ENCODE measurements at regions not wholly inside any gene's neighbourhood (a gene's known extent, or its start where the extent isn't known, plus 50 kb on each side); places are given as distances from the start of the nearest gene placed in this dataset.

GRCh38 chr1:87165177-87165576 lies 163.5 kb upstream of the LMO4 start:
- Histone ChIP-seq H3K36me3 (ENCODE audit: control insufficient read depth, insufficient read depth, low read length) (no peaks in the 10 kb centered on the region), H3K4me3 (ENCODE audit: low read length) (no peak overlapping the region), H3K27me3 (ENCODE audit: control insufficient read depth, insufficient read depth, low read length) (no peaks in the 10 kb centered on the region), H3K4me1 (ENCODE audit: control insufficient read depth, insufficient read depth, low read length) (no peaks in the 10 kb centered on the region), H3K9ac (ENCODE audit: low read length) (no peak overlapping the region), H3K27ac (ENCODE audit: low read depth, low read length) (no peak overlapping the region)

DNA sequence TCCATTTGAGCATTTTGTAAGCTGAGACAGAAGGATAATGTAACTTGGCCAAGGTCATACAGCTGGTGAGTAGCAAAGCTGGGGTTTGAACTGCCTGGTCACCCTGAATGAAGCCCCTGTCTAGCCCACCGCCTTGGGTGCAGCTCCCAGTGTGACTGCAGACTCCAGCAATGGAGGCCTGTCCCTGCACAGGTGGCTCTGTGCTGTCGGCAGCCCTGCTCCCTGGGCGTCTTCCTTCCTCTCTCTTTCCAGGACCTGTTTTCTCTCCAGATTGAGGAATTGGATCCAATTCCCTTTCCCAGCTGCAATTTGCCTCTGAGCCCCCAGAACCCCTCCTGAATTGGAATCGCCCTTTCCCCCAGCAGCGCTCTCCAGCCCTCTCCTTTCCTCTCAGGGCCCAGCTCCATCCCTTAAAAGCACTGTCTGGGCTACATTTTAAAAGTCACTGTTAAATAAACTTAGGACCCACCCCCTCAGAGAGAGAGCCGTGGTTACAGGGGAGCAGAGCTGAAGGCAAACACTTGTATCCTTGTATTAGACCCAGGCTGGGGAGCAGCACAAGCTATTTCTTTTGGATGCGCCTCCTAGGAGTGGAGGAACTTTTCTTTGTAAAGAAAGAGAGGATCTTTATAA lies 161.4 kb upstream of the LMO4 start:
- Histone ChIP-seq H3K9ac (ENCODE audit: low read length) (no peak overlapping the region), H3K27ac (ENCODE audit: low read depth, low read length) (no peak overlapping the region), H3K27me3 (ENCODE audit: control insufficient read depth, insufficient read depth, low read length) (no peaks in the 10 kb centered on the region), H3K4me1 (ENCODE audit: control insufficient read depth, insufficient read depth, low read length) (no peaks in the 10 kb centered on the region), H3K36me3 (ENCODE audit: control insufficient read depth, insufficient read depth, low read length) (no peaks in the 10 kb centered on the region), H3K4me3 (ENCODE audit: low read length) (no peak overlapping the region)

- Histone ChIP-seq H3K4me3 (ENCODE audit: low read length) (no peak overlapping the region), H3K9ac (ENCODE audit: low read length) (no peak overlapping the region), H3K27me3 (ENCODE audit: control insufficient read depth, insufficient read depth, low read length) (no peaks in the 10 kb centered on the region), H3K4me1 (ENCODE audit: control insufficient read depth, insufficient read depth, low read length) (no peaks in the 10 kb centered on the region), H3K36me3 (ENCODE audit: control insufficient read depth, insufficient read depth, low read length) (no peaks in the 10 kb centered on the region), H3K27ac (ENCODE audit: low read depth, low read length) (no peak overlapping the region)
Observed at GRCh38 chr1:87167848-87168525, 160.7 kb upstream of the LMO4 start.

GRCh38 chr1:87169263-87169910 lies 159.3 kb upstream of the LMO4 start:
- H3K9ac ChIP-seq (ENCODE audit: low read length): no peak overlapping the region
- no peak overlapping the region for H3K4me3 ChIP-seq (ENCODE audit: low read length)
- H3K36me3 ChIP-seq (ENCODE audit: control insufficient read depth, insufficient read depth, low read length): no peaks in the 10 kb centered on the region
- H3K27ac ChIP-seq (ENCODE audit: low read depth, low read length): peak overlapping the region; percentile 14
- no peaks in the 10 kb centered on the region for H3K27me3 ChIP-seq (ENCODE audit: control insufficient read depth, insufficient read depth, low read length)
- no peaks in the 10 kb centered on the region for H3K4me1 ChIP-seq (ENCODE audit: control insufficient read depth, insufficient read depth, low read length)

GRCh38 chr1:87170157-87170556 lies 158.5 kb upstream of the LMO4 start:
- H3K9ac ChIP-seq (ENCODE audit: low read length): no peak overlapping the region
- no peaks in the 10 kb centered on the region for H3K36me3 ChIP-seq (ENCODE audit: control insufficient read depth, insufficient read depth, low read length)
- no peaks in the 10 kb centered on the region for H3K27me3 ChIP-seq (ENCODE audit: control insufficient read depth, insufficient read depth, low read length)
- no peak overlapping the region for H3K4me3 ChIP-seq (ENCODE audit: low read length)
- H3K27ac ChIP-seq (ENCODE audit: low read depth, low read length): no peak overlapping the region
- no peaks in the 10 kb centered on the region for H3K4me1 ChIP-seq (ENCODE audit: control insufficient read depth, insufficient read depth, low read length)

- Histone ChIP-seq H3K9ac (ENCODE audit: low read length) (no peak overlapping the region), H3K36me3 (ENCODE audit: control insufficient read depth, insufficient read depth, low read length) (no peaks in the 10 kb centered on the region)
Observed at GRCh38 chr1:87170931-87171598, 157.6 kb upstream of the LMO4 start.

DNA sequence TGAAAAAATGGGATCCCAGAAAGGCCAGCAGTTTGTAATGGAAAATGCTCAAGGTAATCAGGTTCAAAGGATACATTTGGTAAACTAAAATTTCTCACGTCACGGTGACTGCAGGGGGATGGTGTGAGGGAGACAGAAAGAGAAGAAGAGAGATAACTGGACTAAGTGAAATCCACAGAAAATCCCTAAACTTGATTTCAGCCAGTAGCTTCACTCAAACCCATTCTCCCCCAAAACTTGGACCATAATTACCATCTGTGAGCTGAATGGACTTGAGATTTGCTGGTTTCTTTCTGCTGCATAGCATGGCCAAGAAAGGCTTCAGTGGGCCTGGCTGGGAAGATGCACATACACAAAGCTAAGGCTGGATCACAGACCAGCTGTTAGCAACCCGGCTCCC lies 155.4 kb upstream of the LMO4 start:
- Histone ChIP-seq H3K36me3 (ENCODE audit: control insufficient read depth, insufficient read depth, low read length) (no peaks in the 10 kb centered on the region), H3K9ac (ENCODE audit: low read length) (no peak overlapping the region), H3K27me3 (ENCODE audit: control insufficient read depth, insufficient read depth, low read length) (no peaks in the 10 kb centered on the region), H3K4me3 (ENCODE audit: low read length) (no peak overlapping the region), H3K4me1 (ENCODE audit: control insufficient read depth, insufficient read depth, low read length) (no peaks in the 10 kb centered on the region), H3K27ac (ENCODE audit: low read depth, low read length) (no peak overlapping the region)

More at GRCh38 chr1:87170931-87171598, 157.6 kb upstream of the LMO4 start:
- H3K4me3 ChIP-seq (ENCODE audit: low read length): no peak overlapping the region
- H3K27ac ChIP-seq (ENCODE audit: low read depth, low read length): no peak overlapping the region
- no peaks in the 10 kb centered on the region for H3K27me3 ChIP-seq (ENCODE audit: control insufficient read depth, insufficient read depth, low read length)
- no peaks in the 10 kb centered on the region for H3K4me1 ChIP-seq (ENCODE audit: control insufficient read depth, insufficient read depth, low read length)

DNA sequence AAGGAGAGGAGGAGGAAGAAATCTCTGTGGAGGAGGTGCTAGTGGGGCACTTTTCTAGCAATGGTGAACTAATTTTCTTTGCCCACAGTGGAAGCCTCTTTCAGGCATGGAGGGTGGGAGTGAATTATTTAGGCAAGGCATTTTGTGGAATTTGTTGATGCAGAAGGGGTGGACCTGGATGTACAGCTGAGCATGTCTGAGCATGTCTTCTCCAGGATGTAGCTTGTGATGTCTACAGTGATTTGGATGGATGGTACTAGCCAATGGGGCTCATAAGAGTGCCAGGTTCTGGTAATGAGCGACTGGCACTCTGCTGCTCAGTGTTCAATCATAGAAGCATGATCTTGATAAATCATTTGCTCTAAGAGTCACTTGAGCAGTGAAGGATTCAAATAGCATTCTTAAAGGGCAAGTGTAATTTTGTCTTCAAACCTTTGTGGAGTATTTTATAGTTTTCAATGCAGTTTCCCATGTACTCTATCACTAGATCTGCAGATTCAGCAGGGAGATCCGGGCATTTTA lies 153.9 kb upstream of the LMO4 start:
- Histone ChIP-seq H3K9ac (ENCODE audit: low read length) (no peak overlapping the region), H3K4me3 (ENCODE audit: low read length) (no peak overlapping the region), H3K36me3 (ENCODE audit: control insufficient read depth, insufficient read depth, low read length) (no peaks in the 10 kb centered on the region), H3K4me1 (ENCODE audit: control insufficient read depth, insufficient read depth, low read length) (no peaks in the 10 kb centered on the region), H3K27ac (ENCODE audit: low read depth, low read length) (no peak overlapping the region), H3K27me3 (ENCODE audit: control insufficient read depth, insufficient read depth, low read length) (no peaks in the 10 kb centered on the region)

- H3K27me3 ChIP-seq (ENCODE audit: control insufficient read depth, insufficient read depth, low read length): no peaks in the 10 kb centered on the region
- no peak overlapping the region for H3K4me3 ChIP-seq (ENCODE audit: low read length)
- H3K36me3 ChIP-seq (ENCODE audit: control insufficient read depth, insufficient read depth, low read length): no peaks in the 10 kb centered on the region
- H3K9ac ChIP-seq (ENCODE audit: low read length): no peak overlapping the region
- H3K27ac ChIP-seq (ENCODE audit: low read depth, low read length): no peak overlapping the region
- no peaks in the 10 kb centered on the region for H3K4me1 ChIP-seq (ENCODE audit: control insufficient read depth, insufficient read depth, low read length)
Observed at GRCh38 chr1:87176087-87176486, 152.6 kb upstream of the LMO4 start.

DNA sequence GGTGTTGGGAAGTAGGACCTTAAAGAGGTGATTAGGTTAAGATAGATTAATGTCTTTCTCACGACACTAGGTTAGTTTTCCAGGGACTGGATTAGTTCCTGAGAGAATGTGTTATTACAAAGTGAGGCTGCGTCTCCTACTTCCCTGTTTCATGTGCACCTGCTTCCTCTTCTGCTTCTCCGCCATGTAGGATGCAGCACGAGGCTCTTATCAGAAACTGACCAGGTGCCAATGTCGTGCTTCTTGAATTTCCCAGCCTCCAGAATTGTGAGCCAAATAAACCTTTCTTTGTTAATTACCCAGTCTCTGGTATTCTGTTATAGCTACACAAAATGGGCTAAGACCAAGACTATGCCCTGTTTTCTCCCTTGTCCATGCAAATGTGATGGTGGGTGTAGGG lies 152.2 kb upstream of the LMO4 start:
- Histone ChIP-seq H3K36me3 (ENCODE audit: control insufficient read depth, insufficient read depth, low read length) (no peaks in the 10 kb centered on the region), H3K27me3 (ENCODE audit: control insufficient read depth, insufficient read depth, low read length) (no peaks in the 10 kb centered on the region), H3K9ac (ENCODE audit: low read length) (no peak overlapping the region), H3K27ac (ENCODE audit: low read depth, low read length) (no peak overlapping the region), H3K4me3 (ENCODE audit: low read length) (no peak overlapping the region), H3K4me1 (ENCODE audit: control insufficient read depth, insufficient read depth, low read length) (no peaks in the 10 kb centered on the region)

GRCh38 chr1:87178441-87178840 lies 150.2 kb upstream of the LMO4 start:
- no peak overlapping the region for H3K27ac ChIP-seq (ENCODE audit: low read depth, low read length)
- no peak overlapping the region for H3K4me3 ChIP-seq (ENCODE audit: low read length)
- H3K36me3 ChIP-seq (ENCODE audit: control insufficient read depth, insufficient read depth, low read length): no peaks in the 10 kb centered on the region
- no peaks in the 10 kb centered on the region for H3K4me1 ChIP-seq (ENCODE audit: control insufficient read depth, insufficient read depth, low read length)
- no peak overlapping the region for H3K9ac ChIP-seq (ENCODE audit: low read length)
- H3K27me3 ChIP-seq (ENCODE audit: control insufficient read depth, insufficient read depth, low read length): no peaks in the 10 kb centered on the region

DNA sequence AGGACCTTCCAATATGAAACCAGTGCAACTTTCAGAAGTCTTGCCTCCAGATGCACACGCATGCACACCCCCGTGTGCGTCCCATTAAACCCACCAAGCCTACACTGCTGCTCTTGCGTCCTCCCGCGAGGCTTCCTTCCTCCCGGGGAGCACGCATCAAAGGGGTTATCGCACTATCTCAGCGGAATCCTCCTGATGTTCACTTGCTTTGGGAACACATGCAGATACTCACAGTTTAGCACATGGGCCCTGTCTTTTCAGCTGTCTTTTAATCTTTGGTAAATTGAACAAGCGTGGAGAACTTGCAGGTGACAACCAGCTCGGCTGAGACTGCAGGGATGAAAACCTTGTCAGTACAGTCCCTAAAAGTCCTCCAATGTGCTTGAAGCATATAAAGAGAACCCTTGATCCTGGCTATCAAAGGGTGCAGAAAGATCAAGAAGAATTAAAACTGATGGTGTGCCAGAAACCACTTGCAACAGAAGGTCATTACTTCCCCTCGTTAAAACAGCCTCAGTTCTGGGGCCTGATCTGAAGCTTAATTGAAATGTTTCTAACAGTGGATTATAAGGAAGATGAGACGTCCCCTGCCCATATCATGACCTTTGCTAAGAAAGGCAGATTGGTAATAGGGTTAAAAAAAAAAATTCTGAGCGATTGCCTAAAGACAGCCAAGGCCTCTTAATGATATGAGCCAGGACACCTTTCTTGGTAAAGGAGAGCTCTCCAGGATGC lies 149.4 kb upstream of the LMO4 start:
- no peaks in the 10 kb centered on the region for H3K27me3 ChIP-seq (ENCODE audit: control insufficient read depth, insufficient read depth, low read length)
- no peaks in the 10 kb centered on the region for H3K36me3 ChIP-seq (ENCODE audit: control insufficient read depth, insufficient read depth, low read length)
- no peaks in the 10 kb centered on the region for H3K4me1 ChIP-seq (ENCODE audit: control insufficient read depth, insufficient read depth, low read length)
- no peak overlapping the region for H3K4me3 ChIP-seq (ENCODE audit: low read length)
- no peak overlapping the region for H3K27ac ChIP-seq (ENCODE audit: low read depth, low read length)
- no peak overlapping the region for H3K9ac ChIP-seq (ENCODE audit: low read length)

Data from rectal smooth muscle tissue (tissue), 1 donor.